DOHH2 (cell line): ENCODE measurements at regions not wholly inside any gene's neighbourhood (a gene's known extent, or its start where the extent isn't known, plus 50 kb on each side); places are given as distances from the start of the nearest gene placed in this dataset.

Experiments
- H3F3A ChIP-seq: fragments of 200-600 bp; sonication (generic), shearing (Covaris generic); 2 replicates; pipeline ENCODE4 v1.6.0; 2016; ENCODE audit warnings: antibody characterized with exemption, mild to moderate bottlenecking; ENCODE audit not compliant: control insufficient read depth, insufficient read depth
- H3K27ac ChIP-seq: fragments of 200-600 bp; sonication (generic); 2 replicates; pipeline ENCODE4 v1.5.1; 2014; ENCODE audit warnings: low read depth, mild to moderate bottlenecking, low read length, moderate library complexity
- H3K27me3 ChIP-seq: fragments of 200-600 bp; sonication (generic); 2 replicates; pipeline ENCODE4 v1.6.1; 2014; ENCODE audit warnings: mild to moderate bottlenecking, low read length, mixed read lengths; ENCODE audit not compliant: control insufficient read depth
- H3K36me3 ChIP-seq: fragments of 200-600 bp; sonication (generic); 2 replicates; pipeline ENCODE4 v1.6.1; 2014; ENCODE audit warnings: mild to moderate bottlenecking, low read length, moderate library complexity, mixed read lengths; ENCODE audit not compliant: control insufficient read depth
- H3K4me1 ChIP-seq: fragments of 200-600 bp; sonication (generic); 2 replicates; pipeline ENCODE4 v1.6.1; 2014; ENCODE audit warnings: mild to moderate bottlenecking, low read length, mixed read lengths; ENCODE audit not compliant: control insufficient read depth
- H3K4me2 ChIP-seq: fragments of 200-600 bp; sonication (generic); 2 replicates; pipeline ENCODE4 v1.6.0; 2014; ENCODE audit warnings: mild to moderate bottlenecking, low read length, moderate library complexity
- H3K4me3 ChIP-seq: fragments of 200-600 bp; sonication (generic); 2 replicates; pipeline ENCODE4 v1.5.1; 2014; ENCODE audit warnings: mild to moderate bottlenecking, low read length, mixed read lengths
- H3K79me2 ChIP-seq: fragments of 200-600 bp; sonication (generic); 2 replicates; pipeline ENCODE4 v1.6.1; 2014; ENCODE audit warnings: mild to moderate bottlenecking, low read length, mixed read lengths; ENCODE audit not compliant: control insufficient read depth
- H3K9me2 ChIP-seq: fragments of 200-600 bp; sonication (generic); replicated peaks from 2 replicates; pipeline ENCODE4 v1.6.1; 2014; ENCODE audit warnings: mild to moderate bottlenecking, low read length, mixed read lengths; ENCODE audit not compliant: control insufficient read depth
- H3K9me3 ChIP-seq: fragments of 200-600 bp; sonication (generic); 2 replicates; pipeline ENCODE4 v1.6.1; 2014; ENCODE audit warnings: antibody characterized with exemption, low read length, mixed read lengths; ENCODE audit not compliant: control insufficient read depth, insufficient read depth
- H4K20me1 ChIP-seq: fragments of 200-600 bp; sonication (generic); 2 replicates; pipeline ENCODE4 v1.6.0; 2014; ENCODE audit warnings: low read depth, mild to moderate bottlenecking, antibody characterized with exemption, low read length, moderate library complexity; ENCODE audit not compliant: control insufficient read depth, insufficient read depth
- CTCF ChIP-seq: fragments of 200-600 bp; sonication (generic); IDR thresholded peaks from one replicate; pipeline ENCODE4 v1.5.1; 2014; ENCODE audit warnings: antibody characterized with exemption, mild to moderate bottlenecking, low read depth, low read length; ENCODE audit not compliant: poor library complexity, severe bottlenecking
- EZH2phosphoT487 ChIP-seq: fragments of 200-600 bp; sonication (generic); IDR thresholded peaks from 2 replicates; pipeline ENCODE4 v1.6.1; 2017; ENCODE audit warnings: borderline replicate concordance, mild to moderate bottlenecking, antibody characterized with exemption, low read length, moderate library complexity, mixed read lengths

GRCh38 chr7:113816639-113817038 lies 102.2 kb downstream of the PPP1R3A start:
- Histone ChIP-seq H3K36me3 (no peaks in the 10 kb centered on the region), H3K4me3 (no peak overlapping the region), H3K27me3 (no peaks in the 10 kb centered on the region), H3F3A (no peaks in the 10 kb centered on the region), H3K27ac (no peak overlapping the region), H4K20me1 (no peaks in the 10 kb centered on the region), H3K9me3 (no peaks in the 10 kb centered on the region), H3K4me2 (no peak overlapping the region), H3K9me2 (no peaks in the 10 kb centered on the region), H3K79me2 (no peaks in the 10 kb centered on the region), H3K4me1 (no peaks in the 10 kb centered on the region)
- no peak for TF ChIP-seq EZH2phosphoT487
- no peak for TF ChIP-seq CTCF

GRCh38 chr7:113813471-113813870 lies 105.3 kb downstream of the PPP1R3A start:
- H3K36me3 ChIP-seq, result no peaks in the 10 kb centered on the region
- no peaks in the 10 kb centered on the region for H3K27me3 ChIP-seq
- no peaks in the 10 kb centered on the region for H3K9me3 ChIP-seq
- TF ChIP-seq CTCF (no peak), EZH2phosphoT487 (no peak)
- no peaks in the 10 kb centered on the region for H3K9me2 ChIP-seq
- no peaks in the 10 kb centered on the region for H3F3A ChIP-seq
- no peak overlapping the region for H3K27ac ChIP-seq
- H3K4me1 ChIP-seq, result no peaks in the 10 kb centered on the region
- H4K20me1 ChIP-seq, result no peaks in the 10 kb centered on the region
- no peak overlapping the region for H3K4me3 ChIP-seq
- H3K4me2 ChIP-seq, result no peak overlapping the region
- no peaks in the 10 kb centered on the region for H3K79me2 ChIP-seq

GRCh38 chr7:113812591-113813255 lies 106.1 kb downstream of the PPP1R3A start:
- Histone ChIP-seq H4K20me1 (no peaks in the 10 kb centered on the region), H3K9me3 (no peaks in the 10 kb centered on the region), H3K79me2 (no peaks in the 10 kb centered on the region), H3F3A (no peaks in the 10 kb centered on the region), H3K4me1 (no peaks in the 10 kb centered on the region), H3K27me3 (no peaks in the 10 kb centered on the region), H3K36me3 (no peaks in the 10 kb centered on the region), H3K27ac (no peak overlapping the region), H3K4me3 (no peak overlapping the region), H3K4me2 (no peak overlapping the region), H3K9me2 (no peaks in the 10 kb centered on the region)
- no peak for TF ChIP-seq CTCF
- no peak for TF ChIP-seq EZH2phosphoT487
